ENCODE measurements at regions not wholly inside any gene's neighbourhood (a gene's known extent, or its start where the extent isn't known, plus 50 kb on each side); places are given as distances from the start of the nearest gene placed in this dataset.

- DNase-seq (ENCODE audit: low spot score) (no peak), ATAC-seq (no peak)
- Mint-ChIP-seq H3K4me3 (no peak overlapping the region), H3K27me3 (no peaks in the 10 kb centered on the region), H3K36me3 (no peaks in the 10 kb centered on the region), H3K4me1 (ENCODE audit: low read depth in 2 of 2) (no peaks in the 10 kb centered on the region), H3K9me3 (peaks cover 12% of the 10 kb centered on the region), H3K27ac (no peak overlapping the region)
Measured at GRCh38 chr5:90119531-90119971, 290.0 kb downstream of the CETN3 start.

GRCh38 chr5:90117005-90117404, 292.6 kb downstream of the CETN3 start:
- no peaks in the 10 kb centered on the region for H3K27me3 Mint-ChIP-seq
- ATAC-seq: no peak
- no peaks in the 10 kb centered on the region for H3K36me3 Mint-ChIP-seq
- no peak overlapping the region for H3K27ac Mint-ChIP-seq
- no peak overlapping the region for H3K4me3 Mint-ChIP-seq
- no peaks in the 10 kb centered on the region for H3K4me1 Mint-ChIP-seq (ENCODE audit: low read depth in 2 of 2)
- H3K9me3 Mint-ChIP-seq: peaks cover 10% of the 10 kb centered on the region
- DNase-seq (ENCODE audit: low spot score): no peak

- no peak for ATAC-seq
- Mint-ChIP-seq H3K4me1 (ENCODE audit: low read depth in 2 of 2) (no peaks in the 10 kb centered on the region), H3K27ac (no peak overlapping the region), H3K9me3 (peaks cover 7% of the 10 kb centered on the region), H3K27me3 (no peaks in the 10 kb centered on the region), H3K36me3 (no peaks in the 10 kb centered on the region), H3K4me3 (no peak overlapping the region)
- DNase-seq (ENCODE audit: low spot score): no peak
Measured at GRCh38 chr5:90113108-90113507, 296.4 kb downstream of the CETN3 start.

- ATAC-seq (no peak), DNase-seq (ENCODE audit: low spot score) (no peak)
- Mint-ChIP-seq H3K27me3 (no peaks in the 10 kb centered on the region), H3K36me3 (no peaks in the 10 kb centered on the region), H3K4me3 (no peak overlapping the region), H3K27ac (no peak overlapping the region), H3K4me1 (ENCODE audit: low read depth in 2 of 2) (no peaks in the 10 kb centered on the region), H3K9me3 (peaks cover 5% of the 10 kb centered on the region)
Measured at GRCh38 chr5:90112033-90112692, 297.4 kb downstream of the CETN3 start.

- Mint-ChIP-seq H3K4me3 (no peak overlapping the region), H3K4me1 (ENCODE audit: low read depth in 2 of 2) (no peaks in the 10 kb centered on the region), H3K9me3 (peaks cover 3% of the 10 kb centered on the region), H3K27ac (no peak overlapping the region), H3K27me3 (no peaks in the 10 kb centered on the region), H3K36me3 (no peaks in the 10 kb centered on the region)
- ATAC-seq (no peak), DNase-seq (ENCODE audit: low spot score) (no peak)
Measured at GRCh38 chr5:90111364-90112032, 298.1 kb downstream of the CETN3 start.

- no peak for ATAC-seq
- no peak overlapping the region for H3K4me3 Mint-ChIP-seq
- H3K4me1 Mint-ChIP-seq (ENCODE audit: low read depth in 2 of 2): no peaks in the 10 kb centered on the region
- no peak for DNase-seq (ENCODE audit: low spot score)
- H3K9me3 Mint-ChIP-seq: no peaks in the 10 kb centered on the region
- no peaks in the 10 kb centered on the region for H3K36me3 Mint-ChIP-seq
- no peaks in the 10 kb centered on the region for H3K27me3 Mint-ChIP-seq
- H3K27ac Mint-ChIP-seq: no peak overlapping the region
Measured at GRCh38 chr5:90109285-90109684, 300.3 kb downstream of the CETN3 start.

- peaks cover 5% of the 10 kb centered on the region for H3K9me3 Mint-ChIP-seq
- no peak for DNase-seq (ENCODE audit: low spot score)
- H3K4me3 Mint-ChIP-seq: no peak overlapping the region
- H3K4me1 Mint-ChIP-seq (ENCODE audit: low read depth in 2 of 2): no peaks in the 10 kb centered on the region
- ATAC-seq: no peak
- no peaks in the 10 kb centered on the region for H3K36me3 Mint-ChIP-seq
- H3K27ac Mint-ChIP-seq: no peak overlapping the region
- H3K27me3 Mint-ChIP-seq: no peaks in the 10 kb centered on the region
Measured at GRCh38 chr5:90099099-90099498, 310.5 kb downstream of the CETN3 start.

- no peaks in the 10 kb centered on the region for H3K36me3 Mint-ChIP-seq
- ATAC-seq (no peak), DNase-seq (ENCODE audit: low spot score) (no peak)
- no peak overlapping the region for H3K4me3 Mint-ChIP-seq
- peaks cover 5% of the 10 kb centered on the region for H3K9me3 Mint-ChIP-seq
- no peaks in the 10 kb centered on the region for H3K4me1 Mint-ChIP-seq (ENCODE audit: low read depth in 2 of 2)
- H3K27me3 Mint-ChIP-seq: no peaks in the 10 kb centered on the region
- H3K27ac Mint-ChIP-seq: no peak overlapping the region
Measured at GRCh38 chr5:90097082-90097477, 312.5 kb downstream of the CETN3 start.

GRCh38 chr5:90096415-90097081, 313.0 kb downstream of the CETN3 start:
- Mint-ChIP-seq H3K27ac (no peak overlapping the region), H3K36me3 (no peaks in the 10 kb centered on the region), H3K4me1 (ENCODE audit: low read depth in 2 of 2) (no peaks in the 10 kb centered on the region), H3K27me3 (no peaks in the 10 kb centered on the region), H3K4me3 (no peak overlapping the region), H3K9me3 (peaks cover 5% of the 10 kb centered on the region)
- DNase-seq (ENCODE audit: low spot score) (no peak), ATAC-seq (no peak)

- H3K27me3 Mint-ChIP-seq: no peaks in the 10 kb centered on the region
Measured at GRCh38 chr5:90095292-90096060, 314.1 kb downstream of the CETN3 start.

GRCh38 chr5:90093751-90094485, 315.6 kb downstream of the CETN3 start:
- DNase-seq (ENCODE audit: low spot score) (no peak), ATAC-seq (no peak)
- Mint-ChIP-seq H3K4me3 (no peak overlapping the region), H3K9me3 (peaks cover 8% of the 10 kb centered on the region), H3K27ac (no peak overlapping the region), H3K4me1 (ENCODE audit: low read depth in 2 of 2) (no peaks in the 10 kb centered on the region), H3K36me3 (peaks cover 2% of the 10 kb centered on the region), H3K27me3 (no peaks in the 10 kb centered on the region)

More at GRCh38 chr5:90095292-90096060, 314.1 kb downstream of the CETN3 start:
- ATAC-seq: no peak
- H3K4me1 Mint-ChIP-seq (ENCODE audit: low read depth in 2 of 2): no peaks in the 10 kb centered on the region
- no peak overlapping the region for H3K4me3 Mint-ChIP-seq
- no peak for DNase-seq (ENCODE audit: low spot score)
- peaks cover 4% of the 10 kb centered on the region for H3K9me3 Mint-ChIP-seq
- no peaks in the 10 kb centered on the region for H3K36me3 Mint-ChIP-seq
- no peak overlapping the region for H3K27ac Mint-ChIP-seq

- peaks cover 5% of the 10 kb centered on the region for H3K36me3 Mint-ChIP-seq
- no peak overlapping the region for H3K4me3 Mint-ChIP-seq
- H3K9me3 Mint-ChIP-seq: peaks cover 11% of the 10 kb centered on the region
- ATAC-seq: no peak
- no peak for DNase-seq (ENCODE audit: low spot score)
- H3K4me1 Mint-ChIP-seq (ENCODE audit: low read depth in 2 of 2): no peaks in the 10 kb centered on the region
- H3K27ac Mint-ChIP-seq: no peak overlapping the region
- H3K27me3 Mint-ChIP-seq: no peaks in the 10 kb centered on the region
Measured at GRCh38 chr5:90092734-90093133, 316.8 kb downstream of the CETN3 start.

- ATAC-seq: no peak
- no peak overlapping the region for H3K27ac Mint-ChIP-seq
- H3K4me3 Mint-ChIP-seq: no peak overlapping the region
- H3K9me3 Mint-ChIP-seq: peaks cover 15% of the 10 kb centered on the region
- H3K27me3 Mint-ChIP-seq: no peaks in the 10 kb centered on the region
- H3K4me1 Mint-ChIP-seq (ENCODE audit: low read depth in 2 of 2): no peaks in the 10 kb centered on the region
- no peak for DNase-seq (ENCODE audit: low spot score)
- peaks cover 14% of the 10 kb centered on the region for H3K36me3 Mint-ChIP-seq
Measured at GRCh38 chr5:90084342-90084741, 325.2 kb downstream of the CETN3 start.
